Myocyte (in vitro differentiated cells): ENCODE measurements at regions not wholly inside any gene's neighbourhood (a gene's known extent, or its start where the extent isn't known, plus 50 kb on each side); places are given as distances from the start of the nearest gene placed in this dataset.
"Not testable (repeated sequence)": the region's sequence is repeated elsewhere in the genome, so short reads cannot be mapped to it uniquely, and the experiment has no call there.

ENCODE experiments used
- DNase-seq: peaks from one replicate; pipeline ENCODE4 v3.0.0-alpha.2; 2012; ENCODE audit warnings: low read depth

DNA sequence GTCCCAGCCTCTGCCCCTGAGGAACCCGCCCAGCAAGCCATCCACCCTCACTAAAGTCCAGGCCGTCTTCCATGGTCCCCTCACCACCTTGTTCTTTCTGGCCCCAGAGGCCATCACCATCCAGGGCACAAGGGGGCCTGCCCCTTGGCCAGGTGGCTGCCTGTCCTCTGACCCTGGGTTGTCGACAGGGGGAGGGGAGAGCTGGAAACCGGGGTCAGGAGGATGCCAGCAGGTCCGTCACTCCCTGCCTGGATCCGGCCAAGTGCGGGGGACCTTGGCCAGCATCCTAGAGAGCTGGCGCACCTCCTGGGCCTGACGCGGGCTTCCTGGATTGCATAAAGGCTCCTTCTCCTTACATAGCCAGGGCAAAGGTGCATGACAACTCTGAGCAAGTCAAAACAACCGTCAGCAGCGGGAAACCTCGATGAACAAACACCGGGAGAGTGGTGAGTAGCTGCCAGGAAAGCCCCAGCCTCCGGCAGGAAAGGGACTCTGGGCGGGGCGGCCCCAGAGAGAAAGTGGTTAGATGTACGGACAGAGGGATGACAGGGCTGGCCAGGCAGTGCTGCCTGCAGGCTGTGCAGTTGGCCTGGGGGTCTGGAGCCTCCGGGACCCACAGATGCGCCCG lies 4461.2 kb upstream of the TPTE start:
- DNase-seq = not testable (repeated sequence)

DNA sequence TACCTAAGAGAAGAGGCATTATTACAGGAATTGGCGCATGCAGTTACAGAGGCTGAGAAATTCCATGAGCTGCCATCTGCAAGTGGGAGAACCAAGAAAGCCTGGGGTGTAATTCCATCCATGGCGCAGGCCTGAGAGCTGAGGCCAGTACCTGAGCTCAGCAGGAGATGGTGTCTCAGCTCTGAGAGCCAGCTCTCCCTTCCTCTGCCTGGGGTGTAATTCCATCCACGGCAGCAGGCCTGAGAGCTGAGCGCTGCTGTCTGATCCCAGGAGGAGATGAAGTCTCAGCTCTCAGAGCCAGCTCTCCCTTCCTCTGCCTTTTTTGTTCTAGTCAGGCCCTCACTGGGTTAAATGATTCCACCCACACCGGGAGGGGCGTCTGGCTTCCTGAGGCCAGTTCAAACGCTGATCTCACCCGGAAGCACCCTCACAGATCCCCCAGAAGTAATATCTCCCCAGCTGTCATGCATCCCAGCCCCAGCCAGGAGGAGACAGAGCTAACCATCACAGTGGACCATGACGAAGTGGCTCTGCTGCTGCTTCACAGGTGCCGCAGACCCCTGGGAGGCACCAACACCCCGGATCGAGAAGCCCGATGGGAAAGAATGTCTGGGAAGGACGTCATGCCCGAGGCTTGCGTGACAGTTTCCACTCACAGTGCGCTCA lies 4454.9 kb upstream of the TPTE start:
- not testable (repeated sequence) for DNase-seq

DNA sequence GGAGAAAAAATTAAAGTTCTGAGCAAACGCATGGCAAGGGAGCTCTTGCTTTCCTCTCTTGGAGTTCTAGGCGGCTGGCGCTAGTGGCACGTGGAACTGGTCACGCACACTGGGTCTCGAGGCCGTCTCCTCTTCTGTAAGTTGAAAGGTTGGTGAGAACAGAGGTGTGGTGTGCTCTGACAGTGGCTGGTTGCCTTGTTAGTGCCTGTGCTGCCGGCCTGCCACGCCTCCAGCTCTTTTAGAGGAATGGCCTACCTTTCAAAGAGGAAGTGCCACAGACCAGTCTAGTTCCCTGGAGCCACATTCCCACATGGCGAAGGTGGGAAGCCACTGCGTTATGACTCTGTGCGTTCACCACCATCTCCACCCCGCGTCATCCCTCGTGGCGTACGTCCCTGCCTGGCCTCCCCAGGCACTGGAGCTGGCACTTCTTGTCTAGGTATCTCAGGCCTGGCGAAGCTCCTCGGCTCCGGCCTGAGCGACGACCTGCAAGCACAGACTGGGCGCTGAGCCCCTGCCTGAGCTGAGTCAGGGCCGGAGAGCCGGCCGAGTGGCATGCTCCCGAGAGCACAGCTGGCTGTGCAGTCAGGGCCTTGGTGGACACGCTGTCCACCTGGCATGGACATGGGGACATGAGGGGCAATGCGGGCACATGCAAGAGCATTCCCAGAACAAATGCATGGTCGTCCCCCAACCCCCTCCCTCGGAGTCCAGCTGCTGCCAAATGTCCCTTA lies 4453.1 kb upstream of the TPTE start:
- DNase-seq = not testable (repeated sequence)

DNA sequence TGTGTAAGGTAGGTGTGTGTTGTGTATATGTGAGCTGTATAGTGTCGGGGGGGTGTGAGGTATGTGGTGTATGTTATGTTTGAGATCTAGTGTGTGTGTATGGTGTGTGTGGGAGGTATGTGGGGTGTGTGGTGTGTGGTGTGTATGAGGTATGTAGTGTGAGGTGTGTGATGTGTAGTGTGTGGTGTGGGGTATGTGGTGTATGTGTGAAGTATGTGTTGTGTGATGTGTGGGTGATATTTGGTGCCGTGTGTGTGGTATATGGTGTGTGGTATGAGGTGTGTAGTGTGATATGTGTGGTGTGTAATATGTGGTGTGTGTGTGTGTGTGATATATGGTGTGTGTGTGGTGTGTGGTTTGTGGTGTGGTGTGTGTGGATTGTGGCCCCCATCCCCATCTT lies 4451.2 kb upstream of the TPTE start:
- not testable (repeated sequence) for DNase-seq

DNA sequence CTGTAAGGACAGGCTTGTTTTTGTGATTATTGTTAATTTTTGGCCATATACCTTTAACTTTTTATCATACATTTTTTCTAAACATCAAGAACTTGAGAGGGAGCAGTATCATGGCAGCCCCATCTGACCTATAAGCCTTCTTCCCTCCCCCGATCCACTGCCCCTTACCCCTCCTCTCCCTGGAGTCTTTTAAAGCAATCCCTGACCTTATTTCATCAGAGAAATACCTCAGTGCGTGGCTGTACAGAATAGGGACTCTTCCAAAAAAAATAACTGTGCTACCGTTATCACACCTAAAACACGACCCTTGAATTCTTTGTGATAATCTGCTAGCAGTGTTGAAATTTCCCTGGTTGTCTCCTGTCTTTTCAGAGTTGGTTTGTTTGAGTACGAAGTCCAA lies 4448.7 kb upstream of the TPTE start:
- not testable (repeated sequence) for DNase-seq

DNA sequence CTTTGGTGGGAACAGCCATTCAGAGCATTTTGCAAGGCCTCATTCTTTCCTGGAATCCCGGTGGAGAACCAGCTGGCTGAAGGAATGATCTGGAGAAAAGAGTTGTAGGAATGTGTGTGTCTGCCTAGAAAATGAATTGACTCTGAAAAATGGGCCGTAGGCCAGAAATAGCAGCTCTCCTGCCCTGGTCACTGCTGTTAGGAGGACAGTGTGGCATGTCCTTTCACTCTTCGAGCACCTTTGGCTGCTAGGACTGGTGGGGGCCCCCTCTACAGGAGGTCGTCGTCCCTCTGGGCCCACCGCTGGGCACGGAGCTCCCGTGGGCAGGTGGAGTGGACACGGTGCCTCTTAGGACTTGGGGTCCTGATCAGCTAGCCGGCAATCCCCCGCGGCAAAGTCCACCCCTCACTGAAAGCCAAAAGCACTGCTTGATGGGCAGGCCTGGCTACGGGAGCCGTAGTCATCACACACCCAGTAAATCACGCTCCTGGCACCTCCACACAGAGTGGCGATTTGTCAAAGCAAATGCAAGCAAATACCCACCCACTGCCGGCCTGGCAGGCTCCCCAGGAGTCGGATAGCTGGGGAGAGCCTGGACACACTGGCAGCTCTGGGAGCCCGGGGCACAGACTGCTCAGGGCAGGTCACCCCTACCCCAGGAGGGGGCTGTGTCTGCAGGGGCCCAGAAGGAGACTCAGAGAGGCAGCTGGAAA lies 4447.2 kb upstream of the TPTE start:
- not testable (repeated sequence) for DNase-seq

DNA sequence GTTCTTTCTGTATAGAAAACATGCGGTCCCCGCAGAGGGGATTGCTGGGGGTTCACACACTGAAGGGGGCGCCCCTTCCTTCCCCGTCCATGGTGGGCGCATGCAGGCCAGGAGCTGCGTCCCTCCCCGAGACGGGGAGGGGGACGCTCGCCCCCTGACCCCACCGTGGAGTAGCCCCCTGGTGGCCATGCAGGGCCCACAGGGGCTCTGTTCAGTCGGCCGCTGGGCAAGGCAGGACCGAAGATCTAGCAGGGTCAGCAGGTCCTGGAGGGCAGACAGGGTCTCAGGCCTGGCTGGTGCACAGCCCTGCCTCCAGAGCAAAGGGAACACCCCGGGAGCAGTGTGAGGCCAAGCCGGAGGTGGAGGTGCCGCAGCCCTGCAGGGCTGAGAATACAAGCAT lies 4446.4 kb upstream of the TPTE start:
- DNase-seq = not testable (repeated sequence)

DNA sequence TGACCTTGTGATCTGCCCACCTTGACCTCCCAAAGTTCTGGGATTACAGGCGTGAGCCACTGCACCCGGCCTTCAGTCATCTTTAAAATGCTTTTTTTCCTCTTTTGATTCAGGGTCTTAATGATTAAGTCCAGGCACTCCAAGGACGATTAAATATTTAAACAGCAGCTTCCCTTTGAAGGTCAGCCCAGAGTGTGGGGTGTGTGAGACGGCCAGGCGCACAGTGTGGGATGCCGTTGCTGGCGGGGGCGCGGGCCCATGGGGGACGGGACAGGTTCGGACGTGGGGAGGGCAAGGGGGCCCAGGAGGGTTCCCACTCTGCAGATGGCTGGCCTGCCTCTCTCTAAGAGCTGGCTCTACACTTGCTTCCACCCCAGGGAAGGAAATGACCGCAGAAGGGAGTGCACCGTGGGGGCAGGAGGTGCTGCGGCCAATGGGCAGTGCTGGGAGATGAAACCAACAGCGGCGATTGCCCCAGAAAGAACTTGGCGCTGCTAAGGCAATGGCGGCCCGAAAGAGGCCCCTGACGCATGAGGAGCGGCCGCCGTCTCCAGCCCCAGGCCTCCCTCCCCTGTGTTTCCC lies 4445.7 kb upstream of the TPTE start:
- DNase-seq = not testable (repeated sequence)

DNA sequence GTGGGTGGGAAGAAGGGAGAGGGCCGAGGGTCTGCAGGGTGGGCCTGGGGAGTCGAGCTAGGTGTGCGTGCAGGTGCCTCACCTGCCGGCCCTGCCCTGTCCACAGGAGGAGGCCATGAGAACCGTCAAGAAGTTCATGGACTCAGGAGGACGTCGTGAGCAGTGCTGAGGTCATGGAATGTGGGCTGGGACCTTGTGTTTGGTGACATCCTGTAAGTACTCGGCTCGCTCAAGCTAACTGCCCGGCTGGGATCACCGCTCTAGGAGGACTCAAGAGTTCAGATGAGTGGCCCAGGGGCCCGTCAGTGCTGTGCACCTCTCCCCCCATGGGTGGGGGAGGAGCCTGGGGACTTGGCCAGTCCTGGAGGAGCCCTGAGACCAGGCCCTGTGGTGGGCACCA lies 4444.0 kb upstream of the TPTE start:
- not testable (repeated sequence) for DNase-seq

DNA sequence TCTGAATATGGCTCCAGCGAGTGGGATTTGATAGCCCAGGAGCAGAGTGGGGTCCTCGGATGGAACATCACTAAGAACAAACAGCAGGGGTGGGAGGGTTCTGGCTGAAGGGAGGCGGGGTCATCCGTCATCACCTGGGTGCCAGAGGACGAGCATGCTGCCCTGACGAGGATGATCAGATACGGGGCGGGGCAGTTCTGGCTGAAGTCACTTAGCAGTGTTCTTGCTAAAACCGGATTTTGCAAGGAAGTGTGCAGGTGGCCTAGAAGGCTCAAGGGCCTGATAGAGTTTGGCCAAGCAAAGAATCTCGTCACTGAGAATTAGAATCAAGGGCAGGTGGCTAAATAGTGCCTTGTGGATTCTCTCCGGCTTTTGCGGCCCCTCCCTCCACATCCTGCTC lies 4442.5 kb upstream of the TPTE start:
- not testable (repeated sequence) for DNase-seq

DNA sequence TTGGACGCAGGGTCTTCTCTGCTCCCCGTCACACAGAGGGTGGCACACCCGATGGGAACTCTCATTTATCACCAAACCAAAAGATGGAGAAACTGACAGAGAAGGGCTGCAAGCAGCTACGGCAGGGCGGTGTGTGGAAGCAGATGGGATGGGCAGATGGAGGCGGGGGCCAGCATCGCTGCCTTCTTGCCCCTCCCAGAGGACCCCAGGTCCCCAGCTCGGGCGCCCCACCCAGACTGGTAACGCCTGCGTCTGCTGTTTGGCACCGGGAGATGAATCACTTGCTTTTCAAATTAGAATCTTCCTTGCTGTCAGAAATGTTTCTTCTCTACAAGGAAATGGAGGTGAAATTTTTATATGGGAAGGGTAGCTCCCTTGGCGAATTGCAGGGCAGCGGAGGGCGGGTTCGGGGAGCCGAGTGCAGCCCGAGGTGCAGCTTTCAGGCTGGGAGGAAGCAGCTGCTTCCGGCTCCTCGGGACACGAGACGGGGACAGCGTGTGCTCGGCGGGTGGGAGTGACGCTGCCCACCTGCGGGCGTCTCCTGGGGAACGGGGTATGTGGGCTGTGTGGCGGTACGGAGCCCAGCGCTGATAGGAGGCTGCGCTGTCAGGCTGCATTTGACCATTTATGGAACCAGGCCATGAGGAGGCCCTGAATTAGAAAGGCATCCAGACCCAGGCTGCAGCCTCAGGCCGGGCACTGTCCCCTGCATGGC lies 4440.3 kb upstream of the TPTE start:
- DNase-seq = not testable (repeated sequence)

DNA sequence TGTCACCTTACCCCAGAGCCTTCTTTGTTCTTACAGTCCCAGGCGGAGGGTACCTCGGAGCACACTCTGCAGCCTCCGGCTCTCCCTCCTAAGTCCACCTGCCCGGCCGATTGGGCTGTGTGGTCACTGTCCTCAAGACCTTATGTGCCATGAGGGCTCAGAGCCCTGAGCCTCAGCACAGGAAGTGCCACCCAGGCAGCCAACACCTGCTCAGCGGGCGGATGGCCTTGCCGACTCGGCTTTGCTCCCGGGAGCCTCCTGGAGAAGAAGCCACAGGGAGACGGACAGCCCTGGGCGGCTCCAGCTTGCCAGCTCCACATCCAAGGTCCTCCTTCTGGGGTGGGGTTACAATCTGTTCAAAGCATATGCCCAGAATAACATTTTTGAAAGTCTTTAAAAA lies 4439.2 kb upstream of the TPTE start:
- not testable (repeated sequence) for DNase-seq

DNA sequence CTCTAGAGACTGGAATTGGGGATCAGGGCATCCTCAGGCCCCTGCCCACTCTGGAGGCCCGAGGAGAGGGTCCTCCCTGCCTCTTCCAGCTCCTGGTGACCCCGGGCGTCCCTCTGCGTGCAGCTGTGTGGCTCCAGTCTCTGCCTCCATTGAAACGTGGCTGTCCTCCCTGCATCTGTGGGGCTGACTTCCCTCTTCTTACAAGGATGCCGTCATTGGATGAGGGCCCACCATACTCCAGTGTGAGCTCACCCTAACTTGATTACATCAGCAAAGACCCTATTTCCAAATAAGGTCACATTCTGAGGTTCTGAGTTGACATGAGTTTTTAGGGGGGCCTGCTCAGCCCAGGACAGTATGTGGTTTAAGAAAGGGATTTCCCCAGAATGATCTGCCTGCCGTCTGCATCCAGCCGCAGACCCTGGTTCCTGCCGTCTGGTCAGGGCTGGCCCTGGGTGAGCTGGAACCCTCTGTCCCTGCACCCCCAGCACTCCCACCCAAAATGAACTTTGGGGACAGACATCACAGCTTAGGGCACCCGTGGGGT lies 4437.7 kb upstream of the TPTE start:
- DNase-seq = not testable (repeated sequence)

DNA sequence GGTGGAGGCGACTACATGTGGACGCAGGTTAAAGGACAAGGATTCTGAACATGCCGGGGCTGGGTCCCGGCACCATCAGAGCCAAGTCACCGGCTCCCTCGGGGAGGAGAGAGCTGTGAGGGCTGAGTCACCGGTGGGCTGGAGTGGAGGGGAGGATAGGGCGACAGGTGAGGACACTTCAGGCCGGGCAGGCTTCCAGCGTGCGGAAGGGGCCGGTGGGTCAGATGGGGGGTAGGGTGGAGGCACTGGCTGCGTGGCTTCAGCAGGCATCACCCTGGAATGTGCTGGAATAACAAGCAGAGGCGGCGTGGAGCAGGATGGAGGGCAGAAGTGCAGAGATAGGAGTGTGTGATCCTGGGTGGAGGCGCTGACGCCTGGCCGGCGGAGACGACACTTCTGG lies 4435.3 kb upstream of the TPTE start:
- not testable (repeated sequence) for DNase-seq

DNA sequence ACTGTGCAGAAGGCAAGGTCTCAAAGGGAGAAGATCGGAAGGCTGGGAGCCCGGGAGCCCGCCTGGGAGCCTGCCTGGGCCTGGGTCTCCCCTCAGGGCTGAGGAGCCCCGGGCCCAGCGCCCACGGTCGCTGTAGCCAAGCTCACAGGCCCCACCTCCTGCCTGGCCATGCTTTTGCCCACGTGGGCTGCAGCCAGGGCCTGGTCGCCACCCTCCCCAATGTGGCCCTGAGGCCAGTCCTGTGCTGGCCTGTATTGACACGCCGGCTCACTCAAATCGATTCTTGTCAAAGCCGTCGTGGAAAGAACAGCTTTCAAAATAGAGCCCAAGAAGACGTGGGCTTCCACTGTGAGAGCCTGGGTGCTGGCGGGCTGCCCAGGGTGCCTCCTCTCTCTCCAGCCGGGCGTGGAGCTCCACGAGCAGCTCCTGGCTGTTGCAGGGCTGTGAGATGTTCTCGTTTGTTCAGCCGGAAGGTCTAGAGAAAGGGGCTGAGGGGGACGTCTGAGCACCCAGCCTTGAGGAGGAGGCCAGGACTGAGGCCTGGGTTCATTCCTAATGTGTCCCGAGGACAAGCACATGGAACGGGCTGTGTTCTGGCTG lies 4433.7 kb upstream of the TPTE start:
- DNase-seq = not testable (repeated sequence)

DNA sequence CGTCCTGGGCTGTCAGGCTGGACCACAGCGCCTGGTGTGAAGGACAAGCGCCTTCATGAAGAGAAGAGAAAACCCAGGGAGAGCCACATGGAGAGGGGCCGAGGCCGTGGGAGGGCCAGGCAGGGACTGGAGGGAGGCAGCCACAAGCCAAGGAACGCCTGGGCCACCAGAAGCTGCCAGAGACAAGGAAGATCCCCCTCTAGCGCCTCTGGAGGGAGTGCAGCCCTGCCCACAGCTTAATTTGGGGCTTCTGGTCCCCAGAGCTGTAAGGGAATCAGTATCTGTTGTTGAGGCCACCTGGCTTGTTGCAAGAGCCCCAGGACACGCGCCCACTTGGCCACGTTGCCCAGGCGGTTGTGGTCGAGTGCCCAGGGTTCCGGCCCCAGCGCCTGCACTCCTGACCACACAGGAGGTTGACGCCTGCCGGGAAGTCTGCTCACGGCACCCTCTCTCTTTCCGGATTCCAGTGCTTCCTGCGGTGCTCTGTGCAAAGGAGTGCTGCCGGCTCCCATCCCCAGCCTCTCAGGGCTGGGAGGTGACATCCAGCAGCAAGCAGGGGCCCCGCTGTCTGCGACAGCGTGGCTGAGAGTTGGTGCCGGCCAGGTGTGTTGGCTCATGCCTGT lies 4431.0 kb upstream of the TPTE start:
- DNase-seq = not testable (repeated sequence)

DNA sequence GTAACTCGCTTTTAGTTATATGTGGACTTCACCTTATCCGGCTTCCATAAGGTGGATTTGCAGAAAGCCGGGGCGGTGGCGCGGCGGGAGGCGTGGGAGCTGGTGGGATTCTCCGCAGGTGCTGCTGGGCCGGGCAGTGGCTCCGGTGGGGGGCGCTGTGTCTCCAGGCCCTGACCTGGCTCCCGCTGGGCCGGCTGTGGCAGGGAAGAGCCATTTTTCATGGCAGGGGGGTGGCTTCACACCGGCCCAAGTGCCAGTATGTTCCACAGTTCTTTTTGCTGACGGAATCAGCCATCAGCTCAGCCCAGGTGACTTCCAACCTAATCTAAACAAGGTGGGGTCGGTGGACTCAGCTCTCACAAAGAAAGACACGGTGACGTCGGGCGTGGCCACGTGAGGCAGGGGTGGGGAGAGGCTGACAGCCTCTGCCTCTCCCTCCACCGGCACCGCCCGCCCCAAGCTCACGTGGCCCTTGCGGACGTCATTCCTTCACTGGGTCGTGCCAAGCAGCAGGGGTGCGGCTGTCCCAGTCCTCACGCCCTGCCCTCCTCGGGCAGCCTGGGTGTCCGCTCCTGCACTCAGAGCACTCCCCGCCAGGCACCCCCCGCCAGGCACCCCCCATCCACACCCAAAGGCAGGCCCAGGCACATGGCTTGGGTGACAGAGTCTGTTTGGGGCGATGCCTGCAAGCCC lies 4429.9 kb upstream of the TPTE start:
- not testable (repeated sequence) for DNase-seq

DNA sequence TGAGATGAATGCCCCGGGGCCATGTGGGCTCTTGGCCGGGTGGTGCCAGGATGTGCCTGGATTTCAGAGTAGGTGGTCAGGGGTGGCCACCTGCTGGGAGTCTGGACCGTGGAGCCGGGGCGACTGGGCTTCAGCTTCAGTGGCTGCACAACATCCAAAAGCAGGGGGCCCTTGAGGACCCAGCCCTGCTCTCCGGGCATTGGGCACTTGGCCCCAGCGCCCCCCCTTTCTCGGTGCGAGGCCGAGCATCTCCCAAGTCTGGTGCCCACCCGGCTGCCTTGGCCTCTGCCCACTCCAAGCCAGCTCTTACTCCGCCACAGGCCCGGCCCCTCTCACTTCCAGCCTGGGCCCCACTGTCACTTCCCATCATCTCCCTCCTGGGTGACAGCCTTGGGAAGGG lies 4429.0 kb upstream of the TPTE start:
- DNase-seq = not testable (repeated sequence)

DNA sequence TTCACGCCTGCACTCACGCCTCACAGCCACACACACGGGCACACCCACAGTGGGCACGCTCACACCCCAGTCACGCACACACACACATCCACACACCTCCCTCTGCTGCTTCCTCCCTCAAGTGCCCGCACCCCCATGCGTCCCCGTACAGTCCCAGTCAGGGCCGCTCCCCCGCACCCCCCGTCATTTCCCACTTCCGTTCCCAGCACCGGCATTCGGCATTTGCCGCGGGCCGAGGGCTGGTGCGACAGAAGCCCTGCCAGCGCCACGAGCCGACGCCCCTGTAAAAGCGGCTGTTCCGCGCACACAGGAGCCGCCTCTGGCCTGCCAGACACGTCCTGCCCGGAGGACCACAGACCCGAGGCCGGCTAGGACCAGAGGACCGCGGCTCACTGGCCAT lies 4428.0 kb upstream of the TPTE start:
- DNase-seq = not testable (repeated sequence)
